Uterus (tissue), 2 donors: ENCODE measurements at regions not wholly inside any gene's neighbourhood (a gene's known extent, or its start where the extent isn't known, plus 50 kb on each side); places are given as distances from the start of the nearest gene placed in this dataset.
"Not testable (repeated sequence)": the region's sequence is repeated elsewhere in the genome, so short reads cannot be mapped to it uniquely, and the experiment has no call there.

Source experiments
- CTCF ChIP-seq, 4 experiments: fragments of 200-600 bp in 2 of 4; fragments of 450-650 bp in 2 of 4; sonication (generic) in 2 of 4; IDR thresholded peaks; one replicate each; pipeline ENCODE4 v1.5.1; 2016 to 2019; ENCODE audit warnings: antibody characterized with exemption in 4 of 4, mild to moderate bottlenecking in 2 of 4, moderate library complexity in 1 of 4
- POLR2A ChIP-seq, 2 donors: fragments of 450-650 bp; IDR thresholded peaks; one replicate each; pipeline ENCODE4 v1.6.1; 2016; ENCODE audit warnings: antibody characterized with exemption in 2 of 2, mild to moderate bottlenecking in 1 of 2, moderate library complexity in 1 of 2

- not testable (repeated sequence) for TF ChIP-seq CTCF, POLR2A (IDR thresholded peaks at IDR 0.05)
Measured at GRCh38 chr7:39796947-39797346, 153.1 kb upstream of the CDK13 start.
